HG03135 (cell line): ENCODE measurements at regions not wholly inside any gene's neighbourhood (a gene's known extent, or its start where the extent isn't known, plus 50 kb on each side); places are given as distances from the start of the nearest gene placed in this dataset.

Source experiments
- ATAC-seq: cut with Tn5 transposase; IDR thresholded peaks from one replicate; pipeline ENCODE4 v1.9.1; 2021; ENCODE audit warnings: mild to moderate bottlenecking, moderate library complexity; ENCODE audit not compliant: unreplicated experiment

- no peak for ATAC-seq
These were observed 128.3 kb downstream of the AACS start for GRCh38 chr12:125193376-125194152.

DNA sequence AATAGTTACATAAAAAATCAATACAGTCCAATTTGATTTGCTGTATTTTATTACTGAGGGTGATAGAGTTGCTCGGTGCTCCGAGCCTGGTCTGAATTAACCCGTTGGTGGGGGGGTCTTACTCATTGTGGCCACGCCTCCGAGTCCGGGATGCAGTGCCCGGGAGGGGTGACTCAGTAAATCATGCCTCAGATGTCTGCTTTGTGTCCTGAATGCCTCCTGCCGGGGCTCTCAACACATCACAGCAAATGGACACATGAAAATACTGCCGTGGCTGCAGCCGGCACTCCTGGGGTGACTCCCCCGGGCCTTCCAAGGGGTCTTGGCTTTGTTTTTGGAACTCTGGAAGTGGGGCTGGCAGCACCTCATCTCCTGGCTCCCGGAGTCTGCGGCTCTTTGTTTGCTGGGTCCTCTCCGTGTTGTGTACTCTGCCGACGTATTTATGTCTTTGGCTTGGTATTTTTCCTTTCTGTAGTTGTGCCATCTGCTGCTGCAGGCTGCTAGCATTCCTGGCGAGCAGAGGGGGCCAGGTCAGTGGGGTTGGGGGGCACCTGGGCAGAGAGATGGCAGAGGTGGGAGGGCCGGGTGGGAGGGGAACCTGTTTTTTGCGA, 129.0 kb downstream of the AACS start:
- no peak for ATAC-seq

- ATAC-seq = no peak
These were observed 129.8 kb downstream of the AACS start for GRCh38 chr12:125194987-125195386.

DNA sequence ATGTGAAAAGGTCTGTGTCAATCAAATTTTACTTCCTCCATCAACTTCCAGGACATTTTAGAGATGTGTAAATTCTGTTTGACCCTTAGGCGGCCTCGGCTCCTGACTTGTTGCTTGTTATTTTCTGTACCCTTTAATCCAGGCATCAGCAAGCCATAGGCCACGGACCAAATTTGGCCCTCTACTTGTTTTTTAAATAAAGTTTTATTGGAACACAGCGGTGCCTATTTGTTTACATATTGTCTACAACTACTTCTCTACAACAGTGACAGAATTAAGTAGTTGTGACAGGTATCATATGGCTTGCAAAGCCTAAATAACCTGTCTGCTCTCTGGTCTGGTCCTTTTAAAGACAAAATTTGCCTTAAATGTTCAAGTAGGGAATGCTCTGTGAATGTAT, 132.1 kb downstream of the AACS start:
- ATAC-seq = no peak

DNA sequence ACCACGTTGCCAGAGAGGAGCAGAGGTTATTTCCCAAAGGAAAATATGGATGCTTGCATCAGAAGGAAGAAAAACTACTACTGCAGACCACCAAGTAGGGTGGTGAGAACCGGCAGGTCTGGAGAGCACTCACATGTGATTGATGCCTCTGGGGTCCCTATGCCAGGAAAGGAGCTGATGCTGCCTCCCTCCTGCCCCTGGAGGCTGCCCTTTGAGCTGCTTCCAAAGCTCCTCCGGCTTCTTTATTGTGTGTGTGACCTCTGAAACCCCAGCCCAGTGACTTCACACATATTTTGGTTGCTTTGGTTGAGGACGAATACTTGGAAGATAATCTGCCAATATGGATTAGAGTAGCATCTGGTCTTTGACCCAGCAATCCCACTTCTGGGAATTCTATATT, 133.4 kb downstream of the AACS start:
- ATAC-seq = no peak

DNA sequence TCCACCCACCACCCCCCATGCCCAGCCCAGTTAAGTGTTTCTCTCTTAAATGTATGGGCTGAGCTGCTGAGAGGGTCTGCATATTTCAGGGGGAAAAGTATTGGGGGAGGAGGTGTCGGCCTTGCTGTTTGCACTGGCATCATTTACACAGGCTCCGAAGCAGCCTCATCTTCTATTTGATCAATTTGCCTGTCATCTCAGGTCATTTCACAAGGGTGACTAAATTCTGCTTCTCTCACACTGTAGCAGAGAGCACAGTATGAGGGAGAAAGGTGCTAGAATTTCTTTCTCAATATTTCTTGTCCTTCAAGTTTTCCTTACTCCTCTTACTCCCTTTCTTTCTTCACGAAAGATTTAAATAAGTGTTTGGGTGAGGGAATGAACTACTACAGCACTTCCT, 135.9 kb downstream of the AACS start:
- no peak for ATAC-seq

DNA sequence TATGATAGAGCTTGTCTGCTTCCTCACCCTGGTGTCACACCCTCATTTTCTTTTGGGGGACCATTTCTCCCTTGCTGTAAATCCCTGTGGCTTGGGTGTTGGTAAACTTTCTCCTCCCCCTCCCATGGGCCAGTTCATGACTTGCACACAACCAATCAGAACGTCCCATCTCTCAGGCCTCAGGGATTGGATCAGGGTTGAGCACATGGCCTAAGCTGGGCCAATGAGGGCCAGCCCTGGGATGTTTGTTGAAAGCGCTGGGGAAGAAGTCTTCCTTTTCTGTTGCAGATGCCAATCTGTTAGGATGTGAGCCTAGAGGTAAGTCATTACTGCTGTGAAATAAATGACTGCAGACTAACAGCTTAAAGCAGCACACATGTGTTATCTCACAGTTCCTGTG, 136.7 kb downstream of the AACS start:
- no peak for ATAC-seq

DNA sequence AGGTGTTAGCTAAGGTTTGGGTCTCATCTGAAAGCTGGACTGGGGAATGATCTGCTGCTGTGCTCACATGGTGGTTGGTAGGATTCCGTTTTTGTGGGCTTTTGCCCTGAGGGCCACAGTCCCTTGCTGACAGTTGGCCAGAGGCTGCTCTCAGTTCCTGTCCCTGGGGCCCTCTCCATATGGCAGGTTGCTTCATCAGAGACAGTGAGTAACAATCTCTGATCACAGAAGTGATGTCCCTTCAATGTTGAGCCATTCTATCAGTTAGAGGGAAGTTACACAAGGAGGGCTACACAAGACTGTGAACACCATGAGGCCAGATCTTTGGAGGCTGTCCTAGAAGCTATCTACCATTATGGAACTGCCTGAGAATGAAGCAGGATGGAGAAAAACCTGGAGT, 137.2 kb downstream of the AACS start:
- no peak for ATAC-seq

DNA sequence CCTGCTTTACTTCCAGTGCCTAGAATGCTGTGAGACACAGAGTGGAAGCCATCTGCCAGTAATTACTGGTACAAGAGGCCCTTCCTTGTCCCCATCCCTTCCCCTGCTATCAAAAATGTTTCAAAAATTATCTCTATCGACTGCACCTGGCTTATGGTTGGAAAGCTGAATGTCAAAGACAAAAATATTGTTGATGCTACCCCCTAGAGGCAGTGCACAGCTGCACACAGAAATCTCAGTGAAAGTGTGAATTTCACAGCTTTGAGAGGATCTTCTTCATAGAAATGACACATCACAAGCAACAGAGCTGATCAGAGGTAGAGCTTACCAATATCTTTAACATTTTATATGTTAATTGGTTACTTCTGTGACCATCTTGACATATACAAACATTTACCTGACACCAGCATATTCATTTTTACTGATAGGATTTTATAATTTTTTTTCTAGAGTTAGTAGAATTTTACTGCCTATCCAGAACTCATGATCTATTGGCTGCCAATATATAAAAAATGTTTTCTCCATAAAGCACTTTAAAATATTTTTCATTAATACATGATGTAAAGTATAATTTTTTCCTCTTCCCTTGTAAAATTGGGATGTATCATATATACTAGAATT, 138.0 kb downstream of the AACS start:
- no peak for ATAC-seq

DNA sequence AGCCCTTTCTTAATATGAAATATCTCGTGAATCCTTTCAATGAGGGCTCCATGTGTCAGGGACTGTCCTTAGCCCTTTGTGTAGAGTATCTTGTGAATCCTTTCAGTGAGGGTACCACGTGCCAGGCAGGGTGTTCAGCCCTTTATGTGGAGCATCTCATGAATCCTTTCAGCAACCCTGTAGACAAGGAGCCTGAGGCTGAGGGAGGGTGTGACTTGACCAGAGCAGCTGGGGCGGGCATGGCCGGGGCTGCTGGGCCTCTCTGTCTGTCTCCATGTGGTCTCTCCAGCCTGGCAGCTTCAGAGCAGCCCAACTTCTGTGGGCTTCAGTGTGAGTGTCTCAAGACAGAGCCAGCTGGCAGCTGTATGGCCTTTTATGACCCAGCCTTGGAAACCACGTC, 140.2 kb downstream of the AACS start:
- ATAC-seq = no peak

DNA sequence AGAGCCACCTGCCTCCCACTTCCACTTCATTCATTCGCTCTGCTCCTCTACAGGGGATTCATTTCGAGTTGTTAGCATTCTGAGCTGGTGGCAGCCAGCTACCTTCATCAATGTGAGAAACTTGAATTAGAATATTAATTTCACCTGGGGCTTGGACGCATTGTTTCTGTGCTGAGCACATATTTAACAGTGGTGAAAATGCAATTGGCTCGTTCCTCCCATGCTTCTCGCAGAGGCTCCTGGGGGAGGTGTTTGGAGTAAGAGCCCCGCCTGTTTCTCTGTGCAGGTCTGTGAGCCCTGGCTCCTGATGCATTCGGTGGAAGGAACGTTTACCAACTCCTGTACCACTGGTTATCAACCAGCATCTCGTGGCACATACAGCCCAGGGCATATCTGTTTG, 141.5 kb downstream of the AACS start:
- ATAC-seq = no peak

GRCh38 chr12:125208334-125208733, 143.1 kb downstream of the AACS start:
- no peak for ATAC-seq

DNA sequence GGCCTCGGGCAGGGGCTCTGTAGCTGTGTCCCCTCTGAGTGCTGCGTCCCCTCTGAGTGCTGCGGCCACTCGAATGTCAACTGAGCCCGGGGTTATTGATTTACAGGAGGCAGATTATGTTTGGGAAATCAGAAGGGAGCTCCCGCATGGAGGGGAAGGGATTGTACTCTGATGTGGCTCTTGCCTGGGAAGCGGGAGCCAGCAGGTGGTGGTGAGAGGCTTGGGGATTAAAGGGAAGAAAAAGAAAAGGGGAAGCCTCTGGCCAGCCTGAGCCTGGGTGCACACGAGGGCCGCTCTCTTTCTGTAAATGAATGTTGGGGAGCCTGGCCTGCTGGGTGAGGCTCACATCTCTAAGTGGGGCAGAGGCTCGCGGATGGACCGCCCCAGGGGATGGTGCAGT, 143.7 kb downstream of the AACS start:
- no peak for ATAC-seq

DNA sequence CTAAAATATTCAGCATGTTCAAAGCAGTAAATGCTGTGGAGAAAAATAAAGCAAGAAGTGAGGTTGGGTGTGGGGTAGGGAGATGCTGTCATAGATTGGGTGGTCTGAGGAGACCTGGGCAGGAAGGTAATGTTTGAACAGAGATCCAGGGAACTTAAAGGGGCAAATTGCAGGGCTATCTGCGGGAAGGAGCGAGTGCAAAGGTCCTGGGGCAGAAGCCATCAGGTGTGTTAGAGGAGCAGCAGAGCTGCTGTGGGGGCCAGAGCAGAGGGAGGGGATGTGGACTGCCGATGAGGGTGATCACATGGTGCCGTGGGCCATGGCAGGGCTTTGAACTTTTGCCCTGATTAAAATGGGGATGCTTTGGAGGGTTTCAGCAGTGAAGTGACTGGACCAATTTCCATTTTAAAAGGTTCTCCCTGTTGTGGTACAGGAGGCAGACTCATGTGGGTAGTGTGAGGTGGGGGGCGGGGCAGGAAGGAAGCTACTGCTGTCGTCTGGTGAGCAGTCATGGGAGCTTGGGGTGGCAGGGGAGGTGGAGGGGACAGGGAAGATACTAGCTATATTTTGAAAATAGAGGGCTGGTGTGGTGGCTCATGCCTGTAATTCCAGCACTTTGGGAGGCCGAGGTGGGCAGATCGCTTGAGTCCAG, 145.0 kb downstream of the AACS start:
- ATAC-seq = no peak

DNA sequence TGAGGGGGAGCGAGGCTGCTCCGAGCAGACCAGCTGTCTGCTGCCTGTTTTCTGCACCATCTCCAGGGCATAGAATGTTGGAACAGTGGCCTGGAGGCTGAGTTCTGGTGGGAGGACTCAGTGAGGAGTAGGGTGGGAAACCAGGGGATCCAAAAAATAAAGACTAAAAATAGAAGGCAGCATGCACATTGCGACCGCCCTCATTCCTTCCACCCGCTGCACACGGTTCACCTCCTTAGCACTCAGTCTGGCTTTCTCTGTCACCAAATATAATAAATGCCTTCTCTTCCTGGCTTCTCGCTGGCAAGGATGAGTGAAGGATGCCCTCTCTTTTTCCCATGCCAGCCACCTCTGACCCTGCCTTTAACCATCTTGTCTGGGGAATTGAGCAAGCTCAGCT, 146.2 kb downstream of the AACS start:
- no peak for ATAC-seq

- no peak for ATAC-seq
These were observed 149.1 kb downstream of the AACS start for GRCh38 chr12:125214289-125214688.

- no peak for ATAC-seq
These were observed 151.5 kb downstream of the AACS start for GRCh38 chr12:125216756-125217155.

DNA sequence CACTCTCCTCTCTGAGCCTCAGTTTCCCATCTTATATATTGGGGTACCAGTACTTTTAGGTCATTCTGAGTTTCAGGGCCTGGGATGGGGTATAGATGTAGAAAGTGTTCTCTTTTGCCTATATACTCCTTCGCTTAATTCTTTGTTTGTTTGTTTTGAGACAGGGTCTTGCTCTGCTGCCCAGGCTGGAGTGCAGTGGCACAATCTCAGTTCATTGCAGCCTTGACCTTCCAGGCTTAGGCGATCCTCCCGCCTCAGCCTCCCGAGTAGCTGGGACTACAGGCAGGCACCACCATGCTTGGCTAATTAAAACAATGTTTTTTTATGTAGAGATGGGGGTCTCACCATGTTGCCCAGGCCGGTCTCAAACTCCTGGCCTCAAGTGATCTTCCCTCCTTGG, 152.1 kb downstream of the AACS start:
- no peak for ATAC-seq

DNA sequence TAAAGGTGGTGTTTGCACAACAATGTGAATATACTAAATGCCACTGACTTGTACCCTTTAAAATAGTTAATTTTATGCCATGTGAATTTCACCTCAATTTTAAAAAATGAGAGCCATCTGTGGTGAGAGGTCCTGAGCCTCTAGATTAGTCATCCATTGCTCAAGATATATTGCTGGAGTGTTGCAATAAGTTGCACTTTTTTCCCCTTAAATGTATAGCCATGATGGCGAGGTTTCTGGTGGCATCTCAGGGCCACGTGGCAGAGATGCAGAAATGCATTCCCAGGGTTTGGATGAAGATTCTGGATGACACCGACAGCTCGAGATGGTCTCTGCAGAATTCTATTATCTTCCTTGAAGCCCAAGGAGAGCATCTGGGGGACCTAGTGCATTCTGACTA, 153.7 kb downstream of the AACS start:
- no peak for ATAC-seq

DNA sequence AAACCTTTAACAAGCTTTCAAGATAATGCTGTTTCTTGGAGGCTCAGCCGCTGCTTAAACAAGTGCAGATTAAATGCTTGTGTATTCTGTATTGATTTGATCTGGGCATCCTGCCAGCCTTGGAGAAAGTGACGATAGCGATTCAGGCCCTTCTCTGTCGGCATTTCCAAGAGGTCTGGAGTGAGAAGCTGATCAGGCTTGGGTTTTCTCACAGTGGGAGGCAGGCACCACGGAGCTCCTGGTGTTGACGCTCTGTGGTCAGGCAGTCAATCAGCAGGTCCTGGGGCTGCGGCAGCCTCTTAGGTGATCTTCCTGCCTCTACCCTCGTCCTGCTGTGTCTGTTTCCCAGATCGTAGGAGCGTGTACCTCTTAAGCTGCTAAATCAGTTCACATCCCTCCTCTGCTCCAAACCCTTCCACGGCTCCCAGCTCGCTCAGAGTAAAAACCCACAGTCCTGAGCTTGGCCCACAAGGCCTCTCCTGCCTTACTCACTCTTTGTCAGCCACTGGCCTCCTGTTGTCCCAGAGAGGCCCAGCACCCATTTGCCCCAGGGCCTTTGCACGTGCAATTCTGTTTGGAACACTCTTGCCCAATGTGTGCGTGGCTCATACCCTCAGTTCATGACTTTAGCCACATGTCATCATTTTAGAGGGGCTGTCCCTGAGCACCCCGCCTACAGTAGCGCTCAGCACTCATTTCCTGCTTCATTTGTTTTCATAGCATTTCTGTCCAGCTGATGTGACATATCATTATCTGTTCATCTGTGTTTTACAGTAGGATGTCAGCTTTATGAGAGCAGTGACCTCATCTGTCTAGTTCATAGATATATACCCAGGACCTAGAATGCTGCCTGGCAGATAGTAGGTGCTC, 155.4 kb downstream of the AACS start:
- no peak for ATAC-seq

- ATAC-seq = no peak
These were observed 156.4 kb downstream of the AACS start for GRCh38 chr12:125221602-125222001.
